DOHH2 (cell line): ENCODE measurements at regions not wholly inside any gene's neighbourhood (a gene's known extent, or its start where the extent isn't known, plus 50 kb on each side); places are given as distances from the start of the nearest gene placed in this dataset.

Source experiments
- H3F3A ChIP-seq: fragments of 200-600 bp; sonication (generic), shearing (Covaris generic); 2 replicates; pipeline ENCODE4 v1.6.0; 2016; ENCODE audit warnings: antibody characterized with exemption, mild to moderate bottlenecking; ENCODE audit not compliant: control insufficient read depth, insufficient read depth
- H3K27ac ChIP-seq: fragments of 200-600 bp; sonication (generic); 2 replicates; pipeline ENCODE4 v1.5.1; 2014; ENCODE audit warnings: low read depth, mild to moderate bottlenecking, low read length, moderate library complexity
- H3K27me3 ChIP-seq: fragments of 200-600 bp; sonication (generic); 2 replicates; pipeline ENCODE4 v1.6.1; 2014; ENCODE audit warnings: mild to moderate bottlenecking, low read length, mixed read lengths; ENCODE audit not compliant: control insufficient read depth
- H3K36me3 ChIP-seq: fragments of 200-600 bp; sonication (generic); 2 replicates; pipeline ENCODE4 v1.6.1; 2014; ENCODE audit warnings: mild to moderate bottlenecking, low read length, moderate library complexity, mixed read lengths; ENCODE audit not compliant: control insufficient read depth
- H3K4me1 ChIP-seq: fragments of 200-600 bp; sonication (generic); 2 replicates; pipeline ENCODE4 v1.6.1; 2014; ENCODE audit warnings: mild to moderate bottlenecking, low read length, mixed read lengths; ENCODE audit not compliant: control insufficient read depth
- H3K4me2 ChIP-seq: fragments of 200-600 bp; sonication (generic); 2 replicates; pipeline ENCODE4 v1.6.0; 2014; ENCODE audit warnings: mild to moderate bottlenecking, low read length, moderate library complexity
- H3K4me3 ChIP-seq: fragments of 200-600 bp; sonication (generic); 2 replicates; pipeline ENCODE4 v1.5.1; 2014; ENCODE audit warnings: mild to moderate bottlenecking, low read length, mixed read lengths
- H3K79me2 ChIP-seq: fragments of 200-600 bp; sonication (generic); 2 replicates; pipeline ENCODE4 v1.6.1; 2014; ENCODE audit warnings: mild to moderate bottlenecking, low read length, mixed read lengths; ENCODE audit not compliant: control insufficient read depth
- H3K9me2 ChIP-seq: fragments of 200-600 bp; sonication (generic); replicated peaks from 2 replicates; pipeline ENCODE4 v1.6.1; 2014; ENCODE audit warnings: mild to moderate bottlenecking, low read length, mixed read lengths; ENCODE audit not compliant: control insufficient read depth
- H3K9me3 ChIP-seq: fragments of 200-600 bp; sonication (generic); 2 replicates; pipeline ENCODE4 v1.6.1; 2014; ENCODE audit warnings: antibody characterized with exemption, low read length, mixed read lengths; ENCODE audit not compliant: control insufficient read depth, insufficient read depth
- H4K20me1 ChIP-seq: fragments of 200-600 bp; sonication (generic); 2 replicates; pipeline ENCODE4 v1.6.0; 2014; ENCODE audit warnings: low read depth, mild to moderate bottlenecking, antibody characterized with exemption, low read length, moderate library complexity; ENCODE audit not compliant: control insufficient read depth, insufficient read depth
- CTCF ChIP-seq: fragments of 200-600 bp; sonication (generic); IDR thresholded peaks from one replicate; pipeline ENCODE4 v1.5.1; 2014; ENCODE audit warnings: antibody characterized with exemption, mild to moderate bottlenecking, low read depth, low read length; ENCODE audit not compliant: poor library complexity, severe bottlenecking
- EZH2phosphoT487 ChIP-seq: fragments of 200-600 bp; sonication (generic); IDR thresholded peaks from 2 replicates; pipeline ENCODE4 v1.6.1; 2017; ENCODE audit warnings: borderline replicate concordance, mild to moderate bottlenecking, antibody characterized with exemption, low read length, moderate library complexity, mixed read lengths

DNA sequence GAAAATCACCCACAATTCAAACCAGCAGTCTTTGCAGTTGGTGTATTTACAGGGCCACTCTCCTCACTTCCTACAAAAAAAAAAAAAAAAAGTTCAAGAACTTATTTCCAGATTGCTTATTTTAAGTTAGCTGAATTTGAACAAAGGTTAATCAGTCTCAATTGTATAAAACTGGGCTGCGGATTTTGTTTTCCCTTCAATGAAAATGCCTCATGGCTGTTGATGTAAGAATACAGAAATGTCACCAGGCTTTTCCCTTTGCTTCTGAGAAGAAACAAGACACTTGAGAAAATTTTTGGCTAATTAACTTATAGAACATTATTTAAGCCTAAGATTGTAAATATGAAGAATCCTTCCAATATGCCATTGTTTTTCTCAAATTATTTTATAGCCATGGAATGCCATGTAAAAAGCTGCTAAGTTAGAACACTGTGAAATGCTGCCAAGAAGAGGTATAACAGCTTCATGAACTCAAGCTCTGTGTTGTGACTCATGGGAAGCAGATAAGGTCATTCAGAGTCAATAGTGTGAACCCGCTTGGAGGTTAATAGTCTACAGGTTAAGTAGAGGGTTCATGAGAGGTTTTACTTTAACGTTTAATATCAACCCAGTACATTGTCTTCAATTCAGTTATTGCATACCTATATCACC is 84.3 kb upstream of the ABI3BP start:
- Histone ChIP-seq H3K4me3 (no peak overlapping the region), H3K36me3 (no peaks in the 10 kb centered on the region), H3K9me3 (no peaks in the 10 kb centered on the region), H3K27me3 (no peaks in the 10 kb centered on the region), H4K20me1 (no peaks in the 10 kb centered on the region), H3F3A (no peaks in the 10 kb centered on the region), H3K79me2 (no peaks in the 10 kb centered on the region), H3K4me1 (no peaks in the 10 kb centered on the region), H3K4me2 (no peak overlapping the region), H3K9me2 (no peaks in the 10 kb centered on the region), H3K27ac (no peak overlapping the region)
- TF ChIP-seq CTCF, result no peak
- no peak for TF ChIP-seq EZH2phosphoT487

DNA sequence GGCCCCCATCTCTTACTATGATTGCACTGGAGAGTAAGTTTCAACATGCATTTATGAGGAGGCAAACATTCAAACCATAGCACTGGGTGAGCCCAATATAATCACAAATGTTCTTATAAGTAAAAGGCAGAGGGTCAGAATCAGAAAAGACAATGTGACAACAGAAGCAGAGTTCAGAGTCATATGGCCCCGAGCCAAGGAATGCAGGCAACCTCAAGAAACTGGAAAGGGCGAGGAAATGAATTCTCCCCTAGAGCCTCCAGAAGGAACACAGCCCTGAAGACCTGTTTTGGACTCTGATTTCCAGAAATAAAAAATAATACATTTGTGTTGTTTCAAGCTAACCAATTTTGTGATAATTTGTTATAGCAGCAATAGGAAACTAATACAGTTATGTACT is 81.3 kb upstream of the ABI3BP start:
- Histone ChIP-seq H3K4me2 (no peak overlapping the region), H3K79me2 (no peaks in the 10 kb centered on the region), H3K4me3 (no peak overlapping the region), H3K4me1 (no peaks in the 10 kb centered on the region), H3K9me3 (no peaks in the 10 kb centered on the region), H3F3A (no peaks in the 10 kb centered on the region), H3K9me2 (no peaks in the 10 kb centered on the region), H3K27ac (no peak overlapping the region), H3K27me3 (no peaks in the 10 kb centered on the region), H4K20me1 (no peaks in the 10 kb centered on the region), H3K36me3 (no peaks in the 10 kb centered on the region)
- no peak for TF ChIP-seq EZH2phosphoT487
- TF ChIP-seq CTCF, result no peak

- TF ChIP-seq CTCF (no peak), EZH2phosphoT487 (no peak)
- Histone ChIP-seq H3K27me3 (no peaks in the 10 kb centered on the region), H3K4me1 (no peaks in the 10 kb centered on the region), H4K20me1 (no peaks in the 10 kb centered on the region), H3K9me2 (no peaks in the 10 kb centered on the region), H3F3A (no peaks in the 10 kb centered on the region), H3K4me2 (no peak overlapping the region), H3K4me3 (no peak overlapping the region), H3K9me3 (no peaks in the 10 kb centered on the region), H3K27ac (no peak overlapping the region), H3K36me3 (no peaks in the 10 kb centered on the region), H3K79me2 (no peaks in the 10 kb centered on the region)
Observed at GRCh38 chr3:101072300-101072699, 79.1 kb upstream of the ABI3BP start.

DNA sequence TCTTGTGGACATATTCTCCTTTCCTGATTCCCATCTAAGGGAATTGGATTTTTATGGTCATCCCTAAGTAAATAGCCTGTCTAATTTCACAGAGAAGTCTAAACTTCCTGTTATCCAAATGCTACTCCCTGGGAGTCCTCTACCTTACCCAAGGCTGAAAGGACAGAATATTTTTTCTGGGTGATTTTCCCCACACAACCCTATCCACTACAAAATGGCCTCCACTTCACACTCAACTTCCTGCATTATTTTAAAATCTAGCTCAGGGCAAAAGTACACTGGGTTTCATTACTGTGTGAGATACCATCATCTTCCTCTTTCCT is 77.5 kb upstream of the ABI3BP start:
- no peak for TF ChIP-seq EZH2phosphoT487
- no peak for TF ChIP-seq CTCF
- Histone ChIP-seq H3K4me3 (no peak overlapping the region), H3F3A (no peaks in the 10 kb centered on the region)

More for the DNA sequence above, 77.5 kb upstream of the ABI3BP start:
- Histone ChIP-seq H3K79me2 (no peaks in the 10 kb centered on the region), H3K27me3 (no peaks in the 10 kb centered on the region), H3K36me3 (no peaks in the 10 kb centered on the region), H3K27ac (no peak overlapping the region), H3K4me1 (no peaks in the 10 kb centered on the region), H3K9me2 (no peaks in the 10 kb centered on the region), H3K9me3 (no peaks in the 10 kb centered on the region), H4K20me1 (no peaks in the 10 kb centered on the region), H3K4me2 (no peak overlapping the region)
